GM12873 (cell line): ENCODE measurements at regions not wholly inside any gene's neighbourhood (a gene's known extent, or its start where the extent isn't known, plus 50 kb on each side); places are given as distances from the start of the nearest gene placed in this dataset.

ENCODE experiments used
- TF ChIP-seq, protein P1 (sequence below): IDR thresholded peaks from 2 replicates; pipeline ENCODE4 v1.5.1; 2012; ENCODE audit warnings: low read depth, mild to moderate bottlenecking, moderate library complexity, low read length, control low read depth; ENCODE audit not compliant: insufficient read depth; ENCODE audit errors: missing control alignments

DNA sequence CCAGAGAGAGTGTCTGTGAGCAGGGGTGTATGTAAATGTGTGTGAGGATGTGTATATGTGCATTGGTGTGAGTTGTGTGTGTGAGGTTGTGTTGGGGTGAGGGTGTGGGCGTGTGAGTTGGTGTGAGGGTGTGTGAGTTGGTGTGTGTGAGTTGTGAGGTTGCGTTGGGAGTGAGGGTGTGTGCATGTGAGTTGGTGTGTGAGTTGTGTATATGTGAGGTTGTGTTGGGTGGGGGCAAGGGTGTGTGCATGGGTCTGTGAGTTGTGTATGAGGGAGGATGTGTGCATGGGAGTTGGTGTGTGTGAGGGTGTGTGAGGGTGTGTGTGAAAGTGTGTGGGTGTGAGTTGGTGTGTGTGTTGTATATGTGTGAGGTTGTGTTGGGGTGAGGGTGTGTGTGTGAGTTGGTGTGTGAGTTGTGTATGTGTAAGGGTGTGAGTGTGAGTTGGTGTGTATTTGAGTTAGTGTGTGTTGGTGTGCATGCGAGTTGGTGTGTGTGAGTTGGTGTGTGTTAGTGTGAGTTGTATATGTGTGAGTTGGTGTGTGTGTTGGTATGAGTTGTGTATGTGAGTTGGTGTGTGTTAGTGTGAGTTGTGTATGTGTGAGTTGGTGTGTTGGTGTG, 161.6 kb upstream of the IER5L start:
- TF ChIP-seq, protein P1, sequence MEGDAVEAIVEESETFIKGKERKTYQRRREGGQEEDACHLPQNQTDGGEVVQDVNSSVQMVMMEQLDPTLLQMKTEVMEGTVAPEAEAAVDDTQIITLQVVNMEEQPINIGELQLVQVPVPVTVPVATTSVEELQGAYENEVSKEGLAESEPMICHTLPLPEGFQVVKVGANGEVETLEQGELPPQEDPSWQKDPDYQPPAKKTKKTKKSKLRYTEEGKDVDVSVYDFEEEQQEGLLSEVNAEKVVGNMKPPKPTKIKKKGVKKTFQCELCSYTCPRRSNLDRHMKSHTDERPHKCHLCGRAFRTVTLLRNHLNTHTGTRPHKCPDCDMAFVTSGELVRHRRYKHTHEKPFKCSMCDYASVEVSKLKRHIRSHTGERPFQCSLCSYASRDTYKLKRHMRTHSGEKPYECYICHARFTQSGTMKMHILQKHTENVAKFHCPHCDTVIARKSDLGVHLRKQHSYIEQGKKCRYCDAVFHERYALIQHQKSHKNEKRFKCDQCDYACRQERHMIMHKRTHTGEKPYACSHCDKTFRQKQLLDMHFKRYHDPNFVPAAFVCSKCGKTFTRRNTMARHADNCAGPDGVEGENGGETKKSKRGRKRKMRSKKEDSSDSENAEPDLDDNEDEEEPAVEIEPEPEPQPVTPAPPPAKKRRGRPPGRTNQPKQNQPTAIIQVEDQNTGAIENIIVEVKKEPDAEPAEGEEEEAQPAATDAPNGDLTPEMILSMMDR: no peak

DNA sequence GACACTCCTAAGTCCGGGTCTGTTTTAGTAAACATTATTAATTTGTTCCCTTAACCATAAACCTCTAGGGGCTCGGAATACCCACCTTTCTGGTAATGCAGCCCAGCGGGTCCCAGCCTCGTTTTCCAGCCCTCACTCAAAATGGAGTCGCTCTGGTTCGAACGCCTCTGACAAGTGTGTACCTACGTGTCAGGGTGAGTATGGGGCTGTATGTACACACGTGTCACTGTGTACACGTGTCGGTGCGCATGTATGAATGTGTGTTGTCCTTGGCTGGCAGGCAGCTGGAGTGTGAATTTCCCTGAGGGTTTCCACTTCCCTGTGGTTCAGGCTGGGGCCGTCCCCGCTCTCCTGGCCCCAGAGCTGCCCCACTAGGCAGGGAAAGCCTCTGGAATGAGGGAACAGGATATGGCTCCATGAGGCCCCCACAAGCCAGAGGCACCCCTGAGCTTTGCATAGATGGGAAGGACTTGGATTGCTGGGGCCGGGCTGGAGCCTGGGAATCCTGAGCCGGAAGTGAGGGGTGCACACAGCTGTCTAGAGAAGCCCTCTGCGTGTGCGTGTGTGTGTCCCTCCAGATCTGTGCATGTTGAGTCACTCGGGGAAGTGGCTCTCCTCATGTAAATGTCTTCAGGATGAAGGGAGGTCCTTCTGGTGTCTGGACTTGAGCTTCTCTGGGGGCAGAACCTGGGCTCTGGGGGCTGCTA, 160.8 kb upstream of the IER5L start:
- TF ChIP-seq, protein P1: no peak

DNA sequence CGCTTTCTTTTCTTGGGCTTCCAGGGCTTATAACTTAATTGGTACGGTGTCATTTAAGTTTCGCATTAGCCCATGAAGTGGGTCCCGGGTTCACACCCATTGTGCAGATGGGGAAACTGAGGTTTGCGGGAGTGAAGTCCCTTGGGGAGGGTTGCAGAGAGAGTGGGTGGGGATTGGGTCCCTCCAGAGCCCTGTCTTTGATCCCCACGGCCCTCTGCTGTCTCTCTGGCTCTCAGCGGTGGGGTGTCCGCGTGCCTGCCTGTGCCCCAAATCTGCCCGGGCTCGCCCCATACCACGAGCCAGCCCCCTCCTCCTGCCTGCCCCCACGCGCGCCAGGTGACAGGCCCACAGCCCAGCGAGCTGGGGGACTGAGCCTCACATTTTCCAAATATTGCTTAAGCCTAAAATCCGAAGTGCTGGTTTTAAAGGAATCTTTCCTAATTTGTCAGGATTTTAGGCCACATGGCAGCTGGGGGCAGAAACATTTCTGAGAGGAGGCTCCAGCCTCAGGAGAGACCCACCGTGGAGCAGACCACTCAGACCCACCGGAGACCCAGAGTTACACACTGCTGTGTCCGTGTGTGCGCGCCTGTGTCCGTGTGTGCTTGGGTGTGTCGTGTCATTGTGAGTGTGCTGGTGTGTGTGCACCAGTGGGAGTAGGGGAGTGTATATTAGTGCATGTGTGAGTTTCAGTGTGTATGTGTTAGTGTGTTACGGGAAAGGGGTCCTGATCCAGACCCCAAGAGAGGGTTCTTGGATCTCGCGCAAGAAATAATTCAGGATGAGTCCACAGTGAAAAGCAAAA, 159.5 kb upstream of the IER5L start:
- TF ChIP-seq, protein P1: no peak

DNA sequence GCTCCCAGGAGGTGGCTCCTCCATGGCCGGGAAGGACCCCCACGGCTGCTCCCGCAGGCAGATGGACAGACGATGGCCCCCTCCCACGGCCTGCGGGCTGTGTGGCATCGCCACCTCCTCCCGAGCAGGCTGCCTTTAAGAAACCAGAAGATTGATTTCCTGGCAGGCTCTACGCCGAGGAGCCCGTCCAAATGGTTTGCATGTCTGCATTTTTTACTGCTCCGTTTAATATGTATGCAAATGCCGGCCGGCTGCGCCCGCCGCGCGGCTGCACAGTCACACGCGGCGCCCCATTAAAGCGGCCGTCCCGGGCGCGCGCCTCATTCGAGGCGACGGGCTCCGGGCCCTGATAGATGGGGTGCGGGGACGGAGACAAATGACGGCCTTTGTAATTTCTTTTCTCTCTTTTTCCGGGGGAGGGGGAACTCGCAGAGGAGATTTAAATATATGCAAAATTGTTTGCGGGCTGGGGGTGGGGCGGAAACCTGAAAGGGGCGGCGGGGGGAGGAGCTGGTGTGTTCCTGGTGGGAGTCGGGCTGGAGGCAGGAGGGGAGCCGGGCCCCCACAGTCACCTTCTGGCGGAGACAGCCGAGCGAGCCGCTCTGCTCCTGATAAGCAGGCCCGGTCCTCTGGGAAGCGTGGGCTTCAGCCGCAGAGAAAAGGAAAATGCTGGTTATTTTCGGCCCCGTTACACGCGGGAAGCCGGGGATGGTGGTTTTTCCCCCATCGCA, 158.7 kb upstream of the IER5L start:
- TF ChIP-seq, protein P1: no peak

DNA sequence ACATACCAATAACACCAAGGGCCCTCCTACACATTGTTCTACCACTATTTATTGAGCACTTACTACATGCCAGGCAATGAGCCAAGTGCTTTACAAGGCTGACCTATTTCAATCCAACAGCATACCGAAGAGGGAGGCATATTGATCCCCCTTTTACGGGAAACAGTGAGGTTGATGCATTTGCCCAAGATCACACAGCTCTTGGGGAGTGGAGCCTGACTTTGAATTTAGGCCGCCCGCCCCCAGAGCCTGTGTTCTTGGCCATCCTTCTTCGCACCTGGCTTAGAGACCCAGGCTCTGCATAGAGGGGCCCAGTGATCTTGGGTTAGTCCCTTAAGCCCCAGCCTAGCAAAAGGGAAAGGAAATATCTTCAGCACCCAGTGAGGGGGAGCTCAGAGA, 158.1 kb upstream of the IER5L start:
- TF ChIP-seq, protein P1: no peak

DNA sequence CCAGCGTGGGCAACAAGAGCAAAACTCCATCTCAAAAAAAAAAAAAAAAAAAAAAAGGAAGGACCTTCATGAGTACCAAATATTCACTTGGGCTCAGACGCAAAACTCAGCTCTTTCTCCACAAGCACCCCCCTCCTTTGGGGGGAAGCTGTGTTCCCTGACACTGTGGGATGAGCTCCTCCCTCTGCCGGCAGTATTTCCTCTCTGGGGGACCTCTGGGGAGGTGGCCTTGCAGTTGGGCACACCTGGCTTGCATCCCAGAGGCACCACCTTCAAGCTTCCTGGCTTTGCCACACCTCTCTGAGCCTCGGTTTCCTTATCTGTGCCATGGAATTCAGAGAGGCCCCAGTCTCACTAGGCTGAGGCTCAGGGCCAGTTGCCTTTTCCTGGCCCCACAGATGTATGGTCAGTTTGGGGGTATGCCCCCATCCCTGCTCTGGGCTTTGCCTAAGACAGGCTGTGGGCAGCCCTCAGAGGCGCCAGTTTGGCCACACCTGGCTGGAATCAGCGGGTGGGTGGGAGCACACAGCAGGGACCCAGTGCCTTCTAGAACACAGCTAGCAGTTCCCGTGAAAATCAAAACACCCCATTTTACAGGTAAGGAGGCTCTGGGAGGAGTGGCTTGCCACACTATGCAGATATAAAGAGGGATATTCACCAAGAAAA, 157.5 kb upstream of the IER5L start:
- TF ChIP-seq, protein P1: no peak
